Neuronal stem cell (in vitro differentiated cells): ENCODE measurements at regions not wholly inside any gene's neighbourhood (a gene's known extent, or its start where the extent isn't known, plus 50 kb on each side); places are given as distances from the start of the nearest gene placed in this dataset.

Source experiments
- DNase-seq: peaks from one replicate; pipeline ENCODE4 v3.0.0-alpha.2; 2013; ENCODE audit warnings: low spot score
- H2AFZ ChIP-seq: one replicate; pipeline ENCODE4 v1.6.1; 2013; ENCODE audit warnings: mild to moderate bottlenecking, low read length, inconsistent platforms
- H2AK5ac ChIP-seq: 2 replicates; pipeline ENCODE4 v1.6.1; 2013; ENCODE audit warnings: low read depth, mild to moderate bottlenecking, inconsistent platforms, low read length, moderate library complexity, mixed read lengths
- H2BK120ac ChIP-seq: 2 replicates; pipeline ENCODE4 v1.6.1; 2013; ENCODE audit warnings: low read depth, mild to moderate bottlenecking, inconsistent platforms, low read length, moderate library complexity, mixed read lengths
- H2BK12ac ChIP-seq: one replicate; pipeline ENCODE4 v1.6.1; 2013; ENCODE audit warnings: low read length, inconsistent platforms
- H2BK15ac ChIP-seq: 2 replicates; pipeline ENCODE4 v1.6.1; 2013; ENCODE audit warnings: mild to moderate bottlenecking, low read length, inconsistent platforms, mixed read lengths
- H2BK5ac ChIP-seq: one replicate; pipeline ENCODE4 v1.6.1; 2013; ENCODE audit warnings: inconsistent platforms, mild to moderate bottlenecking, low read length, moderate library complexity
- H3K14ac ChIP-seq: one replicate; pipeline ENCODE4 v1.6.1; 2013; ENCODE audit warnings: low read length, inconsistent platforms
- H3K18ac ChIP-seq: 2 replicates; pipeline ENCODE4 v1.6.1; 2013; ENCODE audit warnings: low read length, inconsistent platforms
- H3K23ac ChIP-seq: 2 replicates; pipeline ENCODE4 v1.6.1; 2013; ENCODE audit warnings: low read depth, mild to moderate bottlenecking, mixed read lengths, low read length, inconsistent platforms; ENCODE audit not compliant: poor library complexity
- H3K27ac ChIP-seq: replicated peaks from 3 replicates; pipeline ENCODE4 v1.5.1; 2013; ENCODE audit warnings: low read length, inconsistent platforms
- H3K27me3 ChIP-seq, 3 experiments: 2 replicates each; pipeline ENCODE4 v1.6.1; 2013; ENCODE audit warnings: low read length in 3 of 3, mild to moderate bottlenecking in 2 of 3, inconsistent platforms in 1 of 3, low read depth in 1 of 3, mixed read lengths in 1 of 3, moderate library complexity in 1 of 3; ENCODE audit not compliant: control insufficient read depth in 3 of 3, insufficient read depth in 3 of 3
- H3K36me3 ChIP-seq, 2 donors: replicated peaks in 1 of 2; 2 replicates each; pipeline ENCODE4 v1.6.1; 2013; ENCODE audit warnings: low read length in 2 of 2; ENCODE audit not compliant: control insufficient read depth in 2 of 2, insufficient read depth in 2 of 2
- H3K4ac ChIP-seq: 2 replicates; pipeline ENCODE4 v1.6.1; 2013; ENCODE audit warnings: inconsistent platforms, mild to moderate bottlenecking, low read length, moderate library complexity
- H3K4me1 ChIP-seq, 2 donors: 1 replicate in 1 of 2; 2 replicates in 1 of 2; pipeline ENCODE4 v1.6.1; 2013; ENCODE audit warnings: low read length in 2 of 2, low read depth in 1 of 2; ENCODE audit not compliant: control insufficient read depth in 2 of 2, insufficient read depth in 1 of 2
- H3K4me2 ChIP-seq: one replicate; pipeline ENCODE4 v1.6.1; 2013; ENCODE audit warnings: mild to moderate bottlenecking, low read length, inconsistent platforms; ENCODE audit not compliant: insufficient read depth, poor library complexity, severe bottlenecking
- H3K4me3 ChIP-seq, 2 donors: 2 replicates each; pipeline ENCODE4 v1.5.1; 2013; ENCODE audit warnings: low read length in 2 of 2, mild to moderate bottlenecking in 2 of 2, inconsistent platforms in 1 of 2, moderate library complexity in 1 of 2
- H3K79me1 ChIP-seq: one replicate; pipeline ENCODE4 v1.6.1; 2013; ENCODE audit warnings: low read depth, mild to moderate bottlenecking, inconsistent platforms, low read length, moderate library complexity
- H3K9ac ChIP-seq: one replicate; pipeline ENCODE4 v1.6.1; 2013; ENCODE audit warnings: mild to moderate bottlenecking, low read depth, low read length, inconsistent platforms; ENCODE audit not compliant: poor library complexity
- H3K9me3 ChIP-seq, 2 donors: replicated peaks in 1 of 2; 2 replicates each; pipeline versions ENCODE3 to v1.6.1; 2013; ENCODE audit warnings: low read length in 2 of 2, mild to moderate bottlenecking in 2 of 2, inconsistent platforms in 1 of 2, low read depth in 1 of 2, mixed read lengths in 1 of 2, moderate library complexity in 1 of 2; ENCODE audit not compliant: control insufficient read depth in 2 of 2, insufficient read depth in 1 of 2
- H4K8ac ChIP-seq: one replicate; pipeline ENCODE4 v1.6.1; 2013; ENCODE audit warnings: low read depth, mild to moderate bottlenecking, inconsistent platforms, low read length, moderate library complexity
- H4K91ac ChIP-seq: one replicate; pipeline ENCODE4 v1.6.1; 2013; ENCODE audit warnings: low read length, low read depth, mild to moderate bottlenecking, inconsistent platforms; ENCODE audit not compliant: poor library complexity
- WGBS, 2 donors: extraction: QIAGEN DNeasy Blood & Tissue Kit; methylation state at CpG; one replicate each; pipeline ENCODE4 v1.1.7; 2013; ENCODE audit warnings: missing lambda C conversion rate in 2 of 2, mixed read lengths in 1 of 2; ENCODE audit not compliant: insufficient read length in 2 of 2, insufficient replicate concordance in 1 of 2; ENCODE audit errors: extremely low coverage in 2 of 2; 5-methylcytosine and 5-hydroxymethylcytosine counted together

GRCh38 chr10:123373591-123373990 is 219.4 kb downstream of the BUB3 start:
- WGBS, 2 donors = no CpG with 5 or more reads among the region's 6 CpGs
- no peaks in the 10 kb centered on the region for H3K4me1 ChIP-seq
- H3K27me3 ChIP-seq = no peaks in the 10 kb centered on the region
- H3K27ac ChIP-seq = no peak overlapping the region
- H3K4me2 ChIP-seq = no peak overlapping the region
- no peaks in the 10 kb centered on the region for H3K36me3 ChIP-seq
- H4K91ac ChIP-seq = no peak overlapping the region
- no peak overlapping the region for H3K14ac ChIP-seq
- H3K79me1 ChIP-seq = no peaks in the 10 kb centered on the region
- DNase-seq = no peak
- no peak overlapping the region for H2AFZ ChIP-seq
- no peak overlapping the region for H3K18ac ChIP-seq
- no peak overlapping the region for H4K8ac ChIP-seq
- no peak overlapping the region for H3K4me3 ChIP-seq
- H2BK120ac ChIP-seq = no peak overlapping the region
- no peak overlapping the region for H3K9ac ChIP-seq
- no peak overlapping the region for H2BK5ac ChIP-seq
- H3K4ac ChIP-seq = no peak overlapping the region
- H2AK5ac ChIP-seq = no peak overlapping the region
- H3K23ac ChIP-seq = no peak overlapping the region
- no peak overlapping the region for H2BK12ac ChIP-seq
- no peak overlapping the region for H2BK15ac ChIP-seq
- H3K9me3 ChIP-seq = peaks cover 0 to 4% of the 10 kb centered on the region in 2 donors

DNA sequence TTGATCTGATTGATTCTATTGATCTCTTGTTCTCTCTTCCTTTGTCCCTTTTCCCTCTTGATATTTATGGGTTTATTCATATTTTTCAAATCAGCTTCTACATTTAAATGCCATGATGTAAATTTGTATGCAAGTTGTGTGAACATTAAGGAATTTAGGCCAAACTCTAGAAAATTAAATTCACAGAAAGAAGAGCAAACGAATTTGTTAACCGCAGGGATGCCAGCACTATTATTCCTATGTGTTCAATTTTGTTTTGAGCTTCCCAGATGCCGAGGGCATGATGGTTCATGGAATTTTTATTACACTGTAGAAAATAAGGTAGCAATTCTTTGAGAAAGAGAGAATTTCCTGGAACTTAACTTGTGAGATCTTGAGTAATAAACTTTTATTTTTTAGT is 220.9 kb downstream of the BUB3 start:
- H3K36me3 ChIP-seq = no peaks in the 10 kb centered on the region
- WGBS, 2 donors = no CpG with 5 or more reads among the region's 3 CpGs
- no peak overlapping the region for H3K27ac ChIP-seq
- no peak overlapping the region for H2BK12ac ChIP-seq
- no peak overlapping the region for H4K91ac ChIP-seq
- no peak overlapping the region for H3K9ac ChIP-seq
- H2BK120ac ChIP-seq = no peak overlapping the region
- no peak overlapping the region for H2BK15ac ChIP-seq
- H2AK5ac ChIP-seq = no peak overlapping the region
- no peaks in the 10 kb centered on the region for H3K79me1 ChIP-seq
- H3K27me3 ChIP-seq = no peaks in the 10 kb centered on the region
- H3K4me3 ChIP-seq = no peak overlapping the region
- H3K4me2 ChIP-seq = no peak overlapping the region
- no peak for DNase-seq
- no peak overlapping the region for H2AFZ ChIP-seq
- peaks cover 0 to 4% of the 10 kb centered on the region in 2 donors for H3K9me3 ChIP-seq
- no peak overlapping the region for H2BK5ac ChIP-seq
- H4K8ac ChIP-seq = no peak overlapping the region
- H3K18ac ChIP-seq = no peak overlapping the region
- H3K23ac ChIP-seq = no peak overlapping the region
- no peak overlapping the region for H3K4ac ChIP-seq
- no peak overlapping the region for H3K14ac ChIP-seq
- H3K4me1 ChIP-seq = no peaks in the 10 kb centered on the region

GRCh38 chr10:123375738-123376137 is 221.5 kb downstream of the BUB3 start:
- H2AK5ac ChIP-seq = no peak overlapping the region
- no peaks in the 10 kb centered on the region for H3K4me1 ChIP-seq
- no peak overlapping the region for H3K27ac ChIP-seq
- no peak overlapping the region for H2AFZ ChIP-seq
- no peak overlapping the region for H2BK5ac ChIP-seq
- H3K4me3 ChIP-seq = no peak overlapping the region
- H2BK120ac ChIP-seq = no peak overlapping the region
- no peak overlapping the region for H3K18ac ChIP-seq
- peaks cover 0 to 4% of the 10 kb centered on the region in 2 donors for H3K9me3 ChIP-seq
- H3K4me2 ChIP-seq = no peak overlapping the region
- no peaks in the 10 kb centered on the region for H3K27me3 ChIP-seq
- no peaks in the 10 kb centered on the region for H3K79me1 ChIP-seq
- no peak overlapping the region for H2BK12ac ChIP-seq
- H2BK15ac ChIP-seq = no peak overlapping the region
- H3K4ac ChIP-seq = no peak overlapping the region
- no peak overlapping the region for H4K8ac ChIP-seq
- H3K23ac ChIP-seq = no peak overlapping the region
- H4K91ac ChIP-seq = no peak overlapping the region
- H3K9ac ChIP-seq = no peak overlapping the region
- no CpG with 5 or more reads among the region's 1 CpG for WGBS, 2 donors
- H3K14ac ChIP-seq = no peak overlapping the region
- no peak for DNase-seq
- no peaks in the 10 kb centered on the region for H3K36me3 ChIP-seq

DNA sequence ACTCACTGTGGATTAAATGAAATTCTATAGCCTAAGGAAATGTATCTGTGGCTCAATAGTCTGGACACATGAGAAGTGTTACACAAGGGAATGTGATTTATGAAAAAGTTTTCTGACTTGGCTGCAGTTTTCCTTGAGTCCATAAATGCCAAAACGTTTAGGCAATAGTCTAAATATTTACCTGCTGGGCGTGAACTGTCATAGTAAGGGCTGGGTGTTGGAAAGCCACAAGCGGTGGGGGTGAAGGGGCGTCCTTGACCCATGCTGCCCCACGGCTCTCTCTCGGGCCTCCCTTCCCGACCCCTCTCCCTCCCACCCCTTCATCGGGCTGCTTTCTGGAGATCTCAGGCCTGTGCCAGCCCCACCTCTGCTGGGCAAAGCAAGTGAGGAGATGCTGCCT is 223.7 kb downstream of the BUB3 start:
- no peak overlapping the region for H3K27ac ChIP-seq
- peaks cover 0 to 4% of the 10 kb centered on the region in 2 donors for H3K4me1 ChIP-seq
- H3K4me2 ChIP-seq = no peak overlapping the region
- no peaks in the 10 kb centered on the region for H3K79me1 ChIP-seq
- no peak overlapping the region for H3K4me3 ChIP-seq
- no peak overlapping the region for H3K9ac ChIP-seq
- no peak overlapping the region for H2AK5ac ChIP-seq
- no CpG with 5 or more reads among the region's 8 CpGs for WGBS, 2 donors
- no peaks in the 10 kb centered on the region for H3K27me3 ChIP-seq
- no peak overlapping the region for H3K23ac ChIP-seq
- no peak overlapping the region for H4K8ac ChIP-seq
- no peak overlapping the region for H3K14ac ChIP-seq
- no peak overlapping the region for H2BK5ac ChIP-seq
- H4K91ac ChIP-seq = no peak overlapping the region
- no peaks in the 10 kb centered on the region for H3K36me3 ChIP-seq
- no peak overlapping the region for H3K4ac ChIP-seq
- peaks cover 0 to 1% of the 10 kb centered on the region in 2 donors for H3K9me3 ChIP-seq
- no peak overlapping the region for H2BK120ac ChIP-seq
- H2BK12ac ChIP-seq = no peak overlapping the region
- H2AFZ ChIP-seq = no peak overlapping the region
- H3K18ac ChIP-seq = no peak overlapping the region
- no peak overlapping the region for H2BK15ac ChIP-seq
- no peak for DNase-seq
